NCI-H460 (cell line): ENCODE measurements at regions not wholly inside any gene's neighbourhood (a gene's known extent, or its start where the extent isn't known, plus 50 kb on each side); places are given as distances from the start of the nearest gene placed in this dataset.

Experiments used
- DNase-seq: peaks from one replicate; pipeline ENCODE4 v3.0.0-alpha.2; 2016; ENCODE audit warnings: low read depth; ENCODE audit errors: extremely low read depth

DNA sequence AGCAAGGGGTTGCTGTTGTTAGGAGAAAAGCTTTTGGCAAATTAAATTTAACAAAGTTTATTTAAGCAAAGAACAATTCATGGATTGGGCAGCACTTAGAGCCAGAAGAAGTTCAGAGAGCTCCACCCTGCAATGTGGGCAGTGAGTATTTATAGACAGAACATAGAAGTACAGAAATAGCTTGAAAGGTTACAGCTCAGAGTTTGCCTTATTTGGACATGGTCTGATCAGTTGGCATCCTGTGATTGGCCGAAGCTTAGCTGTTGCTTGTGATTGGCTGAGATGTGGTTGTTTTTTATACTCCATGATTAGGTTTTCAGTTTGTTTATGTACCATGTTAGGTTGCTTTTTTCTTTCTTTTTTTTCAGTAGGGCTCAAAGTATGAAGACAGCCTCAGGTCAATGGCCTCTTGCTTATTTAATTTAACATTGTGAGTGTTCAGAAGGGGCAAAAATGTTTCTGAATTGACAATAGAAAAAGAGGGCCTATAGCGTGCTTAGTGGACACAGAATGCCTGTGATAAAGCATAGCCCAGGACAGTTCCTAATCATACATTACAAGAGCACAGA, 293.8 kb downstream of the IGSF11 start:
- DNase-seq = no peak

DNA sequence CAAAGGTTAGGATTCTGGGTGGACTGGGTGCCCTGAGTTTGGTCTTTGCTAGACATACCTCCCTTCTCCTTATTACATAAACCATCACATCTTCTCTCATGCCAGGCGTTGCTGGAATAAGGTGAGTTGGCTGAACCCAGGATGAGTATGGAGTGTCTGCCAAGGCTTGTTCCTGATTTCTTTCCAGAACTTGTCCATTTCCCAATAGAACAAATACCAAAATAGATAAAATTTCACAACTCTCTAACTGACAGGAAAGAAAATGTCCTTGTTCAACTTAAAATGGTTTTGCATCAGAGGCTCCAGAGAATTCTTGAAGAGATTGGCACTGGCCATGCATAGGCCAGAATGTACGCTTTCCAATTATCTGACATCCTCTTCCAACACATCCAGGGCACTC, 291.9 kb downstream of the IGSF11 start:
- no peak for DNase-seq

- DNase-seq = no peak
Observed at GRCh38 chr3:118744186-118744585, 290.5 kb downstream of the IGSF11 start.

DNA sequence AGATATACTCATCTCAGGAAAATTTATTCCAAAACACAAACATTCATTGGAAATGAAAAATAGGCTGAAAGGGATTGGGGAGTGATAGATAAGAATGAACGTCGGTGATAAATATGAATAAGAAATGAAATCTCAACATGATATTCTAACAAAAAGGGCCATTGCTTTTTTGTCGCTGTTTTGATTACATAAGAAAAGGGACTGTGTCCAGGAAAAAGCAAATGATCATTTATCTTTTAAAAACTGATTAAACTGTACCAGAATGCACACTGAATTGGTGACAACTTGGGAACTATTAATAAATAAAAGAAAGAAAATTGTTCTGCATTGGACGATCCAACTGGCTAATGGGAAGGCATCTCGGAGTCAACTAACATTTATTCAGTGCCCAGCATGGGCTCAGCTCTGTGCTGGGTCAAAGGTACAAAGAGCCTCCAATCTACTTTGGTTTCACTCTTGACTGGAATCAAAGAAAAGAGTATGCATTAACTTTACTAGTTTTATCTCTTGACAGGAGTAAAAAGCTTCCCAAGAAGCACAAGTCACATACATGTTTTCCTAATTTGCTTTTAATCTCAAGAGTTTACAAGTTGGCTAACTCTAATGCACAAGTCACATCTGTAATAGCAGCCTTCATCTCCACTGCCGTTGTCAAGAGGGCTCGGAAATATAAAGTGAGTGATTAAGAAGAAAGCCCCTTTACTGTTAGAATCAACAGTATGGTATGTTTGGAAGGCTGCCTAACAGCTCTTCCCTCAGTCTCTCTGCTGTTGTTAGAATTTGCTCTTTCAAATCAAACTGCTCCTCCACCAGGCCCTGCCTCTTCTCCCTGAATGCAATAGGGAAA, 280.0 kb downstream of the IGSF11 start:
- DNase-seq = no peak

DNA sequence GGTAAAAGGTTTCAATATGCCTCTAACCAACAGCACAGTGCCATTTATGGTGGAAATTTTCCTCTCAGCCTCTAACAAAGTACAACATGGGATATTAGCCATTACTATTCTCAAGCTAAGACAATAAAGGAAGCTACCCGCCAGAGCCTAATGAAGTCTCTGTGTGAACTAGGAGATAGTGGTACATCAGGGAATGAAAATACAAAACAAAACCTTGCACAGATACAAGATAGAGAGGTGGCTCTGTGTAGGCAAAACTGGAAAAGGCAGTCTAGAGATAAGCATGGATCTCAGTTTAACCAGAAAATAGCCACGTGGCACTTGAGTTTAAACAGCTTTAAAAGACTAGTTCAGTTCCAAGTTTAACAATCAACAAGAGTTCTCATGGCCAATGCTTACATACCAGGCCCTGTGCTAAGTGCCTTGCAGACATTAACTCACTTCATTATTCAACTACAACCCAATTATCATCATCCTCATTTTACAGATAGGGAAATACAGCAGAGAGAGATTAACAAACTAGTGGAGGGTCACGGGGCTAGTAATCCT, 279.3 kb downstream of the IGSF11 start:
- DNase-seq = no peak

DNA sequence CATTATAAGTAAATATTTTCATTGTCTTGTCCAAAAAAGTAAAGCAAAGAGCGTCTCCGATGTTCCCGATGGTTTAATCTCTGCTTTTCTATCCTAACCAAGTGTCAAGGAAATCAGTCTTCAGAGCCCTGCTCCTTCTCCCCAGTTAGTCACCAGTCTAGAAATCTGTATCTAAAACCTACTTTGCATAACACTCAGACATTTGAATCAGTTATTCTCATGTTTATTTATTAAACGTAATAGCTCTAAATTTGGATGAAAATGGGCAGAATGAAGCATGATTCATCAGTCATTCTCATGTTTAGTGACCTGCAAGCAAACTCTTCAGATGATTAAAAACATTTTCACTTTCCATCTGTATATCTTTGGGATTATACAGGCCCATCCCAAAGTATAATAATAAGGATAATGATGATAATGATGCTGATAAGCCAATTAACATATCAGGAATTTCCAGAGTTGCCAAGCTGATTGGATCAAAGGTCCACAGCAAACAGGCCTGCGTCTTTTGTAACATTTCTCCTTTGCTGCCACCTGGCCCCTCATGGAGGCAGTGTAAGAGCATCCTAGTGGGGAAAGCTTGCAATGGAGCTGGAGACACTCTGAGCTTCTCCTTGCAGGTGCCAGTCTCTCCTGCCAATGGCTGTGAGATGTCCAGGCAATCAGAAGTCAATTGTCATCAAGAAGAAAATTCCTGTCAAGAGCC, 273.9 kb downstream of the IGSF11 start:
- no peak for DNase-seq

DNA sequence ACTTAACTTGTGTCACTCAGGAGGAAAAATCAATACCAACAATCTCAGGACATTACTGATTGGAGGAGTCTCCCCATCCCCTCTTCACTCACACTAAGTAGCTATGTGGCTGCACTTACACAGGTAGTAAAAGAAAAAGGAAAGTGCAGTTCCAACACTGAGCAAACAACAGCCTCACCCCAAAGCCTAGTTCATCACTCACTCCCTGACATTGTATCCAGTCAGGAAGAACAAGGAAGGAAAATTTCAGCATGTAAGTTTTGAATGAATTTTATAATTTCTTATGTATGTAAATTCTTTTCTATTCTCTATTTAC, 273.4 kb downstream of the IGSF11 start:
- no peak for DNase-seq

DNA sequence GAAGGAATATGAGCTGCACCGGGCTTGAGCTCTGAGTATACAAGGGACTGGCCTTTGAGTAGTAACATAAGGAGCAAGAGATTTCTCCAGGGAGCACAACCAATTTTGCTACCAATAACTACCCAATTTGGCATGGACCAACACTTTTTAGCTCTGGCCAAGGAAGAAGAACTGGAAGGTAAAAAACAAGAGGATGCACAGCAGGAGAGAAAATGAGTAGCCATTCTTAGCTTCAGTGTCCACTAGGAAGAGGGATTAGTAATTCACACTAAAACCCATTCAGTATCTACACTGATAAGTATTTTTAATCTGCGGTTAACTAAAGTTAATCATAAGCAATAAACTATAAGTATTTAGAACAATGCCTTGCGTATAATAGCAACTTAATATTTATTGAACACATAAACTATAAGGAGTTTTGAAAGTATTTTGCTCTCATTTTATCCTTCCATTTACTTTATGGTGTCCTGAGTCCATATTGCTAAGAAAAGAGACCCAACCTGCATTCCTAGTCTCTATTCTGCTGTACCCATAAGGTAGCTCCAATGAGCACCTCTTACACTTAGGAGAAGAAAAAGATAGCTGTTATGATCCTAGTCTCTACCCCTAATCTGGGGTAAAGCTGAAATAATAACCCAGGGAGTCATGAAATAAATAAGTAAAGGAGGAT, 268.9 kb downstream of the IGSF11 start:
- DNase-seq = no peak

DNA sequence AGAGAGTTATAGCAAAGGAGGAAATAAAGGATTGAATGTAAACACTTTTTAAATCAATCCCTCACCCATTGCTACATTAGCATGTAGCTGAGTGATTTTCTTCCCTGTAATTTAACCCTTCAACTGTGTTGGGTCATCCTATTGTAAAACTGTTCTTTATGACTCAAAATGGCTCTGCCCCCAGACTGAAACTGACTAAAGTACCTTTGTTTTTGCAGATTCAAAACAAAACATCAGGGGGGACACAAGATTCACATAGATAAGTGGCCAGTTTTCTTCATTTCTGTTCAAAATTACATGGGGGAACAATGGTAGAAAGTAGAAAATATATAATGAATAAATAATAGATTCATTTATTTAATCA, 268.4 kb downstream of the IGSF11 start:
- no peak for DNase-seq

GRCh38 chr3:118772036-118772435, 262.6 kb downstream of the IGSF11 start:
- no peak for DNase-seq

GRCh38 chr3:118772547-118773011, 262.1 kb downstream of the IGSF11 start:
- no peak for DNase-seq

DNA sequence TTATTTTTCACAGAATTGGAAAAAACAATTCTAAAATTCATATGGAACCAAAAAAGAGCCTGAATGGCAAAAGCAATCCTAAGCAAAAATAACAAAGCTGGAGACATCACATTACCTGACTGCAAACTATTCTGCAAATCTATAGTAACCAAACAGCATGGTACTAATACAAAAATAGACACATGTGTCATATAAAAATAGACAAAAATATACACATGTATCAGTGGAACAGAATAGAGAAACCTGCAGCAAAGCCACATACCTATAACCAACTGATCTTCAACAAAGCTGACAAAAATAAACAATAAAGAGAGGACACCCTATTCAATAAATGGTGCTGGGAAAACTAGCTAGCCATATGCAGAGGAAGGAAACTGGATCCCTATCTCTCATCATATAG, 259.6 kb downstream of the IGSF11 start:
- DNase-seq = no peak

DNA sequence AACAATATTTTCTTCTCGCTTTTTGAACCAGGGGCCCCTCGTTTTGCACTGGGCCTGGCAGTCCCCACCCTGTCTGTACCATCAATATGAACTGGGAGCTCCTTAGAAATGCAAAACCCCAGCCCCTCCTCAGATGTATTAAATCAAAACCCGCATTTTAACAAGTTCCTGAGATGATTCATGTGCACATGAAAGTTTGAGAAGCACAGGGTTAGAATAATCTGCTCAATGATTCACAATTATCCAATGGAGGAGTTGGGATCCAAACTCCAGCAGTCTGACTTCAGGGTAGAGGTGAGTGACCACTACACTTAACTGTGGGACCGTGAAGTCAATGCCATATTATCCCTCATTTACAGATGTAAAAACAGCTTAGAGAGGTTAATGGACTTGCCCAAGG, 256.4 kb downstream of the IGSF11 start:
- DNase-seq = no peak

GRCh38 chr3:118781232-118781631, 253.4 kb downstream of the IGSF11 start:
- no peak for DNase-seq

DNA sequence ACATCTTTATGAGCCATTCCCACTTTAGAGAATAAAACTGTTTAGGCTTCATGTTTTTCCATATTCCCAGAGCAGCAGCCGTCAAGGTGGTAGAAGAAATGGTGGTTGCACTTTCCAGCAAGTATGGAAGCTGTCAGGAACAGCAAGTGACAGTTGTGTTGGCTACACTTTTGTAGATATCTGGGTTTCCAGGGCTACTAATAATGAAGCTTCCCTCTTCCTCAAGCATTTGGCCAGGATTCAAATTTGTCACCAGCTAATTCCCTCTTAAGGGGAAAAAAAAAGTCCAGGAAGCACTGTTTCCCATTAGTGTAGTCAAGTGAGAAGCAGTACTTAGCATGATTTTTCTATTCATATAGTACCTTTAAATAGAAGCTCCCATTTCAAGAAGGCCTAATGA, 252.8 kb downstream of the IGSF11 start:
- no peak for DNase-seq

- DNase-seq = no peak
Observed at GRCh38 chr3:118782755-118783202, 251.9 kb downstream of the IGSF11 start.

DNA sequence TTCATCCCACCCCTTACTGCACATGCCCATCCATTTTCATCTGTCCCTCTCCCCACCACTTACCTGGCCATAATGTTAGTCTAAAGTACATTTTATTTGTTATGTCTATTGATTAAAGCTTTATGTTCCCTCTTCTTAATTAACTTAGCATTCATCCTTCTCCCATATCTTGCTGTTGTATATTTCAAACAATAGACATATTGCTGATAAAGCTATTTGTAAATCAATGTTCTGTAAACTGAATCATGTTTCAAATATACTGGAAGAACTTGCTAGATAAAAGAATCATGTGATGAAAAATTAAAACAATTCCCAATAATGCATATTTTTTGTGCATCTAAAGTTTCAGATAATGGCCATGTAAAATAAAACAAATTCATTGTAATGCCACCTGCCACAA, 249.2 kb downstream of the IGSF11 start:
- DNase-seq = no peak

DNA sequence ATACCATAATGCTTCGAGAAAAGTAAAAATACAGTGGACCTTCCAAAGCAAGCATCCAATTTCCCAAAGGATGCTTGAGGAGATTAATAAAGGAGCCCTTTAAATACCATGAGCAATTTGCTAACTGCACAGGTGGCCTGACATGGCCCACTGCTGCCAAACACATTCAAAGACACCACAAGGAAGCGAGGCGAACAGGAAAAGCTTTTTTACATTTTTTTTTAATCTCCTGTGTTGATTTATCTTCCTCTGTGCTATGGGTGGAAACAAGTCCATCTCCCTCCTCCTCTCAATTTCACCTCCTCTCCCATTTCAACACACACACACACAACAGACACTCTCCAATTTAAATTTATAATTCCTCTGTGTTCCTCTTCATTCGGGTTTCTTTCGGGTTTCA, 243.4 kb downstream of the IGSF11 start:
- no peak for DNase-seq

DNA sequence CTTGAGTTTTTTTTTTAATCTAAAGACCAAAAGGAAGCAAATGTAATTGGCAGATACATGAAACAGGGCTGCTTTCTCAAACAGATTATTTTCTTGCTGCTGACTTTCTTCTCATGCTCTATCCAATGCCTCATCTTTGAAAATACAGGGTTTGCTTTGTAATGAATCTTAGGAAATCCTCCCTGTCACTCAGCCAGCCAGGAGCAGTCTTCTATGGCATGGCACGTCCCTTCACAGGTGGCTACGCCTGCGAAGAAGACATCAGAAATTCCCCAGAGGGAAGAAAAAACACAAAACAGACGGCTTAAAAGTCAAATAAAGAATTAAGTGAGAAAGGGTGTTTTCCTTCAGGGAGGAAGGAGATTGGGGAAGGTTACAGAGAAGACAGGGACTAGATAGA, 242.5 kb downstream of the IGSF11 start:
- DNase-seq = no peak

DNA sequence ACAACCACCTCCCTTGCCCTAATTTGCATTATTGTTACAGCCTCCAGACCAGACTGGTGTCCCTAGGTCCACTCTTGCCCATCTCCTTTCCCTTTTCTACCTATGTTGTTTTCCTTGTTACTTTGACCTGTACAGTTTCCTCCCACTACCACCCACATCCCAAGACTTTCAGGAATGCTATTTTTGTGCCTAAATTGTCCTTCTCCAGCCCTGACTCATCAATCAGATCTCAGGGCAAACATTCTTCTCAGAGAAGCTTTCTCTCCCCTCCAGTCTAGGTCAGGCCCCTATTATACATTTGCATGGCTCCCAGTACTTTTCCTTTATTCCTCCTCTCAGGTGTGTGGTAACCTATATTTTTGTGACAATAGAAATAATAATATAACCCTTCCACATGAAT, 241.5 kb downstream of the IGSF11 start:
- DNase-seq = no peak

DNA sequence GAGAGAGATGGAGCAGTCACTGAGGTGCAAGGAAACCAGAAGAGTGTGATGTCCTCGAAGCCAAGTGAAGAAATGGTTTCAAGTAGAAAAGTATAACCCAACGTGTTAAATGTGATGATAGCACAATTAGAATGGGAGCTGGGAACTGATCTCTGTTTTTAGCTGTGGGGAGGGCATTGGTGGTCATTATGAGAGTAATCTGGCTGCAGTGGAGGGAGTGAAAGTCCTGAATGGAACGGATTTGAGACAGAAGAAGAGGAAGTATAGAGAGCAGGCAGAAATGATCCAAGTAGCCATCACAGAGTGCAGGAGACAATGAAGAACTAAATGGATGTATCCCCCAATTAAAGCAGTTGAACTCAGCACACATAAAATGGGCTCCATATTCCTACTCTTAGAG, 235.3 kb downstream of the IGSF11 start:
- no peak for DNase-seq
